ENCODE measurements at regions not wholly inside any gene's neighbourhood (a gene's known extent, or its start where the extent isn't known, plus 50 kb on each side); places are given as distances from the start of the nearest gene placed in this dataset.

GRCh38 chr2:204108781-204109295 is 172.3 kb downstream of the ICOS start:
- peak; percentile 81 for DNase-seq (ENCODE audit: low spot score)

GRCh38 chr2:204109681-204110080 is 173.1 kb downstream of the ICOS start:
- peak; percentile 34 for DNase-seq (ENCODE audit: low spot score)

- peak; percentile 90 for DNase-seq (ENCODE audit: low spot score)
Observed at GRCh38 chr2:204110338-204110741, 173.8 kb downstream of the ICOS start.

- DNase-seq (ENCODE audit: low spot score): peak; percentile 19
Observed at GRCh38 chr2:204110751-204111516, 174.4 kb downstream of the ICOS start.

GRCh38 chr2:204112084-204112770 is 175.7 kb downstream of the ICOS start:
- DNase-seq (ENCODE audit: low spot score): no peak

GRCh38 chr2:204114295-204115136 is 178.0 kb downstream of the ICOS start:
- no peak for DNase-seq (ENCODE audit: low spot score)

- no peak for DNase-seq (ENCODE audit: low spot score)
Observed at GRCh38 chr2:204115137-204116056, 178.8 kb downstream of the ICOS start.

GRCh38 chr2:204116159-204116792 is 179.7 kb downstream of the ICOS start:
- no peak for DNase-seq (ENCODE audit: low spot score)

GRCh38 chr2:204122425-204122824 is 185.9 kb downstream of the ICOS start:
- no peak for DNase-seq (ENCODE audit: low spot score)

- no peak for DNase-seq (ENCODE audit: low spot score)
Observed at GRCh38 chr2:204124140-204124750, 187.7 kb downstream of the ICOS start.

GRCh38 chr2:204126705-204127104 is 190.1 kb downstream of the ICOS start:
- no peak for DNase-seq (ENCODE audit: low spot score)

- DNase-seq (ENCODE audit: low spot score): no peak
Observed at GRCh38 chr2:204127238-204127637, 190.7 kb downstream of the ICOS start.

- DNase-seq (ENCODE audit: low spot score): no peak
Observed at GRCh38 chr2:204129591-204130294, 193.2 kb downstream of the ICOS start.

- no peak for DNase-seq (ENCODE audit: low spot score)
Observed at GRCh38 chr2:204131621-204132020, 195.1 kb downstream of the ICOS start.

GRCh38 chr2:204133476-204133875 is 196.9 kb downstream of the ICOS start:
- DNase-seq (ENCODE audit: low spot score): no peak

- no peak for DNase-seq (ENCODE audit: low spot score)
Observed at GRCh38 chr2:204134421-204134820, 197.9 kb downstream of the ICOS start.

GRCh38 chr2:204135752-204136151 is 199.2 kb downstream of the ICOS start:
- DNase-seq (ENCODE audit: low spot score): no peak

GRCh38 chr2:204138206-204138605 is 201.6 kb downstream of the ICOS start:
- DNase-seq (ENCODE audit: low spot score): no peak

- no peak for DNase-seq (ENCODE audit: low spot score)
Observed at GRCh38 chr2:204140246-204140645, 203.7 kb downstream of the ICOS start.

Data from activated CD4-positive, alpha-beta T cell treated with anti-CD3 and anti-CD28 coated beads, Interleukin-2, Interleukin-4, amounts not matched to agents 100 ng/mL and 50 ng/mL, durations not matched to agents 16 hours and 8 hours (primary cell).